Caki2 (cell line): ENCODE measurements at regions not wholly inside any gene's neighbourhood (a gene's known extent, or its start where the extent isn't known, plus 50 kb on each side); places are given as distances from the start of the nearest gene placed in this dataset.

Experiments
- DNase-seq: peaks from one replicate; pipeline ENCODE4 v3.0.0-alpha.2; 2015; ENCODE audit warnings: low read depth
- in situ Hi-C: cut with HindIII; loops from 2 replicates; pipeline ENCODE4 v1.10.0; 2016; ENCODE audit warnings: low sequenced_read_pairs, low pct_unique_long_range_greater_than_20kb, mixed read lengths

GRCh38 chr2:49251251-49251650 is 96.9 kb upstream of the FSHR start:
- DNase-seq = no peak
- in situ Hi-C loops = no loop called here

GRCh38 chr2:49248506-49248905 is 94.2 kb upstream of the FSHR start:
- DNase-seq = peak; percentile 71

GRCh38 chr2:49241991-49242390 is 87.7 kb upstream of the FSHR start:
- peak; percentile 10 for DNase-seq
- in situ Hi-C loops = no loop called here

More at GRCh38 chr2:49248506-49248905, 94.2 kb upstream of the FSHR start:
- in situ Hi-C loops = no loop called here

DNA sequence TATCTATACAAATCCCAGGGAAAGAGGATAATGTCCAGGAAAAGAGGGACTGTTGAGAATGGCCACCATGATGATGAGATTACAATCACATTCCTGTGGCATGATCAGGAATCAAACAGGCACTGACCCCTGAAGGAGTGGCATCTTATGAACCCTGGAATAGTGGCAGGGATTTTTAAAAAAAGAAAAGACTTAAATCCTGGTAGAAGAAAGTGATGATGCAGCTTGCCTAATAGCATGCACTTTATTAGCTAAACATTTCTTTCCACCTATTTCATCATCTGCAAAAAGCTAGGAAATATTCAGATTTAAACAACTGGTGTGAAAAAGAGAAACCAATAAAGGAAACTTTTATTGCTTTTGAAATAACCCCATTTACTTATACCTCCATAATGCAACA is 87.2 kb upstream of the FSHR start:
- DNase-seq = peak; percentile 38
- in situ Hi-C loops = no loop called here

DNA sequence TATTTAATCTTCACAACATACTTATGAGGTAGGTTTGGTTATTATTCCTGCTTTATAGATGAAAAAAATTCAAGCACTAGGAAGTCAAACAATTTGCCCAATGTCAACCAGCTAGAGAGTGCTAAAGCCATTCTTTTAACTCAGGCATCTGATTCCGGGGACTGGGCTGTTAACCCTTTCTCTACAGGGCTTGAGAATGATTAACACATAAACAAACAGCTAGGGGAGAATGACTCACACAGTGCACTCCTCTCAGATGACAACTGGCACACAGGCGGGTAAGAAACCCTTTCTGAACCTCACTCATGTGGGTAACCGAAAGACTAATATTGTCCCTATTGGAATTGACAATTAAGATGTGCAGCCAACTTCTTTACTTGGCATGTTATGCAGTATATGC is 86.3 kb upstream of the FSHR start:
- DNase-seq = peak; percentile 67
- in situ Hi-C loops = no loop called here

GRCh38 chr2:49238604-49238960 is 84.3 kb upstream of the FSHR start:
- in situ Hi-C loops = no loop called here

DNA sequence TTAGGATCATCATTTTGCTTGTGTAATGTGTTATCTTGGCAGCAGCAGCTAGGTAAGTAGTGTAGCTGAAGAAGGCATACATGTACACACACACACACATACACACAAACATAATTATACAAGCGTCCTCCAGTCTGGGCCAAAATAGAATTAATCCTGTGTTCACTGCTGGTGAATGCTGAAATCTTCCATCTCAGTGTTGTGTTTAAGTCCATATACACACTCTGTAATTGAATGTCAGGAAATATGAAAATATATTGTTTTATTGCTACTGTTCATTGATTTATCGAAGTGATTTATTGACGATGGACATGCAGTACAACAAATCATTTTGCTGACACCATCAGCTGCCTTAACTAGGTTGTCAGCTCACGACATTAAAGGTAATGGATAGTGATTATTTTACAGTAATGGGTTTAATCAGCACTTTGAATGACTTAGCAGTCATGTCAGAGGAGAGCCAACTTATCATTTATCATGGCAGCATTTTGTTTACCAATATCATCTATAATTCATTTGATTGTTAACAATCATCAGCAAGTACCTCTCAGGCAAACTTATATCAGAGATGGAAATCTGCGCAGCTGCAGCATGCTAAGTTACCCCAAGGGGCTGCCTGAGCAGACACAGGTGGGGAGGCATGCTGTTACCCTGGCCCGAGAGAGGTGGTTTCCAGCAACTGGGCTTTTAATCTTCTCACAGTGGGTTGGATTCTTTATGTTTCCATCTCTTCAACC is 83.7 kb upstream of the FSHR start:
- DNase-seq = no peak
- in situ Hi-C loops = no loop called here

More at GRCh38 chr2:49238604-49238960, 84.3 kb upstream of the FSHR start:
- no peak for DNase-seq

- no peak for DNase-seq
- in situ Hi-C loops = no loop called here
Measured at GRCh38 chr2:49236316-49236715, 82.0 kb upstream of the FSHR start.

GRCh38 chr2:49226360-49226759 is 72.0 kb upstream of the FSHR start:
- in situ Hi-C loops = no loop called here
- no peak for DNase-seq

- no peak for DNase-seq
- in situ Hi-C loops = no loop called here
Measured at GRCh38 chr2:49225126-49225525, 70.8 kb upstream of the FSHR start.

DNA sequence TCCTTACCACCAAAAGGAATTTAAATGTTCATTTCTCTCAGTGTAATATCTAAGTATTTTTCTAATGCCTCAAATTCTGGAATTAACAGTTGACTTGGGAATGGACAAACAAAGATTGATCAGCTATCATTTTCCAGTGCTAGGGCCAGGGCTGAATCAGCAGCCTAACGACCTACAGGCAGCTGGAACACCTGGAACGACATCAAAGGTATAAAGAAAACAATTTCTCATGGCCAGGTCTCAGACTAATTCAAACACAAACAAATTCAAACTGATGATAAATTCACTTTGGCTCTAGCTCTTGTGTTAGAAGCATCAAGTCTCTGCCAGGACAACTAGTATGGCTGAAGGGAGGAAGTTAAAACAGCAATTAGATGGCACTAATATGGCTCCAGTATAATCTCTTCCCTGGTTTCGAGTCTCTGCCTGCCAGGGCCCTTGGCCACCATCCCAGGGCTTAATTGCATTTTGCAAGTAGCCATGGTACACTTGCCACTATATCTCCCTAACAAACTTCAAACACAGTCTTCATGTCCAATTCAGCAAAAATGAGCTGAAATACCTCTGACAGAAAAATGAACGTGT is 70.2 kb upstream of the FSHR start:
- in situ Hi-C loops = no loop called here
- no peak for DNase-seq

DNA sequence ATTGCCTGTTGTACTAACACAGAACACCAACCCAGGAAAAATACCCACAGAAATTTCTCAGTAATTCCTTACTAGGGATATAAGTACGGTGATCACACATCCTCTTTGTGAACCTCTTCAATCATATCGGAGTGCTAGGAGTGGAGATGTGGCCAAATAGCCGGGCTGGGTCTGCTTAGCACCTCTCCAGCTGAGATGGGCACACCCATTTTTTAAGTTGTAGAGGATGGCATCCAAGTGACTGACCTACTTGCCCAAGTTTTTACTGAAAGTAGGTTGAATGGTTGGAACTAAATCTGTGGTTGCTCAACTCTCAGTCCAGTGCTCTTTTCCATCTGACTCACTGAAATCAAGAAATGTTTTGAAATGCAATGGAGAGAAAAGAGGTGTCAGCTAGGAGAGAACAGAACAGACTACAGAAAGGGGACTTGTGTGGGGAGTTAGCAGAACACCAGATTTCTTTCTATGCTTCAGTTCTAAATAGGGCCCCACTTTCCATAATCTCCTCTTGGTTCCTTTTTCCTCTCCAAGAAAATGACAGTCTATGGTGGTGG is 68.7 kb upstream of the FSHR start:
- in situ Hi-C loops = no loop called here
- DNase-seq = no peak

DNA sequence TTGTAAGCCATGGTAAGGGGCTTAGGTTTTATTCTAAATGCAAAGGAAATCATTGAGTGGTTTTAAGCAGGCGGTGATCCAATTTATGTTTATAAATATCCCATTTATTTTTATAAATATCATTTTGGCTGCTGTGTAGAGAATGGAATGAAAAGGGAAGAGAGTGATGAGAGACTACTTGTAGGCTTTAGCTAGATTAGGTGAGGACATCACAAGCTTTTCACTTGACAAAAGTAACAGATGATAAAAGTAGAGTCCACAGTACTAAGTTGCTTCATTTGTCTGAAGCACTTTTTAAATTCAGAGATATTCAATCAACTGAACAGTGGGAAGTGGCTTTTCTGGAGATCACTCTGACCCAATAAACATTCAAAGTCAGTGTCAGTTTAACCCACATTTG is 65.4 kb upstream of the FSHR start:
- DNase-seq = no peak
- in situ Hi-C loops = no loop called here

DNA sequence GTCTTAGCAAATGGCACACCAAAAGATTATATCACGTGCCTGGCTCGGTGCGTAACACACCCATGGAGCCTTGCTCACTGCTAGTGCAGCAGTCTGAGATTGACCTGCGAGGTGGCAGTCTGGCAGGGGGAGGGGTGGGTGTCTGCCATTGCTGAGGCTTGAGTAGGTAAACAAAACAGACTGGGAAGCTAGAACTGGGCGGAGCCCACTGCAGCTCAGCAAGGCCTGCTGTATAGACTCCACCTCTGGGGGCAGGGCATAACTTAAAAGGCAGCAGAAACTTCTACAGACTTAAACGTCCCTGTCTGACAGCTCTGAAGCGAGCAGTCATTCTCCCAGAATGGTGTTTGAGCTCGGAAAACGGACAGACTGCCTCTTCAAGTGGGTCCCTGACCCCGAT is 55.9 kb upstream of the FSHR start:
- peak; percentile 10 for DNase-seq
- in situ Hi-C loops = no loop called here

- in situ Hi-C loops = no loop called here
- no peak for DNase-seq
Measured at GRCh38 chr2:49207204-49207603, 52.9 kb upstream of the FSHR start.
